Left hindlimb (tissue), 1 donor: ENCODE measurements at regions not wholly inside any gene's neighbourhood (a gene's known extent, or its start where the extent isn't known, plus 50 kb on each side); places are given as distances from the start of the nearest gene placed in this dataset.

Source experiments
- DNase-seq: peaks from one replicate; pipeline ENCODE4 v3.0.0-alpha.2; 2018

- DNase-seq: no peak
Observed at GRCh38 chr5:31048282-31049270, 144.9 kb upstream of the CDH6 start.

GRCh38 chr5:31047621-31048020, 145.9 kb upstream of the CDH6 start:
- DNase-seq: no peak

- DNase-seq: no peak
Observed at GRCh38 chr5:31047007-31047406, 146.5 kb upstream of the CDH6 start.

- DNase-seq: no peak
Observed at GRCh38 chr5:31036411-31036810, 157.1 kb upstream of the CDH6 start.

- no peak for DNase-seq
Observed at GRCh38 chr5:31033295-31033694, 160.2 kb upstream of the CDH6 start.

GRCh38 chr5:31029925-31030324, 163.6 kb upstream of the CDH6 start:
- DNase-seq: no peak

GRCh38 chr5:31027721-31028120, 165.8 kb upstream of the CDH6 start:
- DNase-seq: no peak

GRCh38 chr5:31023105-31023504, 170.4 kb upstream of the CDH6 start:
- no peak for DNase-seq

- no peak for DNase-seq
Observed at GRCh38 chr5:31021181-31021624, 172.3 kb upstream of the CDH6 start.

- DNase-seq: no peak
Observed at GRCh38 chr5:31008231-31008630, 185.3 kb upstream of the CDH6 start.

GRCh38 chr5:31007672-31008071, 185.8 kb upstream of the CDH6 start:
- no peak for DNase-seq

GRCh38 chr5:31000287-31000686, 193.2 kb upstream of the CDH6 start:
- DNase-seq: no peak

- no peak for DNase-seq
Observed at GRCh38 chr5:30997681-30998080, 195.8 kb upstream of the CDH6 start.

GRCh38 chr5:30994902-30995301, 198.6 kb upstream of the CDH6 start:
- no peak for DNase-seq

GRCh38 chr5:30994176-30994575, 199.3 kb upstream of the CDH6 start:
- no peak for DNase-seq

- no peak for DNase-seq
Observed at GRCh38 chr5:30991462-30991861, 202.0 kb upstream of the CDH6 start.

GRCh38 chr5:30981576-30981975, 211.9 kb upstream of the CDH6 start:
- DNase-seq: no peak

- no peak for DNase-seq
Observed at GRCh38 chr5:30968971-30969370, 224.5 kb upstream of the CDH6 start.

- no peak for DNase-seq
Observed at GRCh38 chr5:30960036-30960435, 233.4 kb upstream of the CDH6 start.

- DNase-seq: no peak
Observed at GRCh38 chr5:30959238-30959637, 234.2 kb upstream of the CDH6 start.

GRCh38 chr5:30957591-30957990, 235.9 kb upstream of the CDH6 start:
- DNase-seq: no peak

- no peak for DNase-seq
Observed at GRCh38 chr5:30956251-30956650, 237.2 kb upstream of the CDH6 start.

GRCh38 chr5:30937070-30937469, 256.4 kb upstream of the CDH6 start:
- no peak for DNase-seq

- no peak for DNase-seq
Observed at GRCh38 chr5:30933599-30933998, 259.9 kb upstream of the CDH6 start.
